Keratinocyte (primary cell): ENCODE measurements at regions not wholly inside any gene's neighbourhood (a gene's known extent, or its start where the extent isn't known, plus 50 kb on each side); places are given as distances from the start of the nearest gene placed in this dataset.

Experiments used
- DNase-seq: peaks from one replicate; pipeline ENCODE4 v3.0.0-alpha.2; 2011; ENCODE audit warnings: low read depth, missing footprints, low spot score
- FAIRE-seq: peaks from 2 replicates; lab custom pipeline; 2011; peaks lifted over from hg19 to GRCh38; lab: Jason Lieb, UNC
- H2AFZ ChIP-seq: 2 replicates; pipeline ENCODE4 v1.6.0; 2012; ENCODE audit warnings: low read length, control low read depth, inconsistent platforms; ENCODE audit not compliant: control insufficient read depth
- H3K27ac ChIP-seq: 2 replicates; pipeline ENCODE4 v1.5.1; 2011; ENCODE audit warnings: low read length; ENCODE audit not compliant: control insufficient read depth, insufficient read depth
- H3K27me3 ChIP-seq: 3 replicates; pipeline ENCODE4 v1.6.0; 2011; ENCODE audit warnings: low read length; ENCODE audit not compliant: control insufficient read depth, insufficient read depth; ENCODE audit errors: extremely low read depth
- H3K36me3 ChIP-seq, 2 experiments: 2 replicates in 1 of 2; 3 replicates in 1 of 2; pipeline ENCODE4 v1.5.1; 2011; ENCODE audit warnings: low read length in 2 of 2, mild to moderate bottlenecking in 1 of 2; ENCODE audit not compliant: control insufficient read depth in 2 of 2, insufficient read depth in 2 of 2; ENCODE audit errors: extremely low read depth in 1 of 2
- H3K4me1 ChIP-seq: 3 replicates; pipeline ENCODE4 v1.5.1; 2011; ENCODE audit warnings: low read length; ENCODE audit not compliant: control insufficient read depth, insufficient read depth; ENCODE audit errors: extremely low read depth
- H3K4me2 ChIP-seq: 3 replicates; pipeline ENCODE4 v1.6.0; 2011; ENCODE audit warnings: low read depth, low read length; ENCODE audit not compliant: control insufficient read depth, insufficient read depth; ENCODE audit errors: extremely low read depth
- H3K4me3 ChIP-seq, 3 experiments: fragments of 200-600 bp in 1 of 3; sonication (generic) in 1 of 3; 2 replicates in 2 of 3; 3 replicates in 1 of 3; pipeline ENCODE4 v1.5.1; 2011 to 2016; ENCODE audit warnings: low read length in 3 of 3, mild to moderate bottlenecking in 3 of 3, control low read depth in 2 of 3, inconsistent platforms in 1 of 3, low read depth in 1 of 3, mixed read lengths in 1 of 3, mixed run types in 1 of 3, moderate library complexity in 1 of 3; ENCODE audit not compliant: control insufficient read depth in 2 of 3, insufficient read depth in 2 of 3; ENCODE audit errors: extremely low read depth in 1 of 3
- H3K79me2 ChIP-seq: 2 replicates; pipeline ENCODE4 v1.6.0; 2012; ENCODE audit warnings: low read length; ENCODE audit not compliant: control insufficient read depth, insufficient read depth
- H3K9ac ChIP-seq: 3 replicates; pipeline ENCODE4 v1.6.0; 2011; ENCODE audit warnings: low read length; ENCODE audit not compliant: control insufficient read depth, insufficient read depth; ENCODE audit errors: extremely low read depth
- H3K9me1 ChIP-seq: 3 replicates; pipeline ENCODE4 v1.6.0; 2011; ENCODE audit warnings: low read length; ENCODE audit not compliant: control insufficient read depth, insufficient read depth; ENCODE audit errors: extremely low read depth
- H3K9me3 ChIP-seq: 2 replicates; pipeline ENCODE4 v1.5.1; 2012; ENCODE audit warnings: low read depth, low read length; ENCODE audit not compliant: control insufficient read depth
- H4K20me1 ChIP-seq: 3 replicates; pipeline ENCODE4 v1.6.0; 2011; ENCODE audit warnings: low read length; ENCODE audit not compliant: control insufficient read depth, insufficient read depth; ENCODE audit errors: extremely low read depth
- CTCF ChIP-seq, 3 experiments: IDR thresholded peaks in 1 of 3; conservative IDR thresholded peaks in 1 of 3; optimal IDR thresholded peaks in 1 of 3; 2 replicates in 2 of 3; 3 replicates in 1 of 3; pipeline versions ENCODE3 to v1.5.1; 2011; ENCODE audit warnings: low read length in 3 of 3, mild to moderate bottlenecking in 3 of 3, moderate library complexity in 2 of 3, control low read depth in 1 of 3, inconsistent platforms in 1 of 3; ENCODE audit not compliant: insufficient read depth in 2 of 3; ENCODE audit errors: extremely low read depth in 1 of 3
- EZH2 ChIP-seq: IDR thresholded peaks from one replicate; pipeline ENCODE4 v1.6.1; 2012; ENCODE audit warnings: inconsistent platforms, mild to moderate bottlenecking, low read length, moderate library complexity
- dilution Hi-C: fragments of 300-500 bp; cut with MboI; formaldehyde crosslinking; loops from one replicate; pipeline ENCODE4 v1.7.0; 2020; ENCODE audit warnings: low sequenced_read_pairs; ENCODE audit not compliant: extremely low pct_ligation_motif_present

GRCh38 chr14:101276309-101277091 is 284.8 kb upstream of the DIO3 start:
- no peak for TF ChIP-seq EZH2
- H3K4me3 ChIP-seq, result no peak overlapping the region
- no peaks in the 10 kb centered on the region for H3K9me1 ChIP-seq
- no peaks in the 10 kb centered on the region for H3K4me1 ChIP-seq
- H3K79me2 ChIP-seq, result no peaks in the 10 kb centered on the region
- no peaks in the 10 kb centered on the region for H3K36me3 ChIP-seq
- no peaks in the 10 kb centered on the region for H3K9me3 ChIP-seq
- H3K4me2 ChIP-seq, result no peak overlapping the region
- FAIRE-seq, result no peak
- no peak overlapping the region for H3K9ac ChIP-seq
- H3K27me3 ChIP-seq, result no peaks in the 10 kb centered on the region
- no peaks in the 10 kb centered on the region for H4K20me1 ChIP-seq
- dilution Hi-C loops, result no loop called here
- H2AFZ ChIP-seq, result no peak overlapping the region
- DNase-seq, result no peak
- no peak overlapping the region for H3K27ac ChIP-seq

DNA sequence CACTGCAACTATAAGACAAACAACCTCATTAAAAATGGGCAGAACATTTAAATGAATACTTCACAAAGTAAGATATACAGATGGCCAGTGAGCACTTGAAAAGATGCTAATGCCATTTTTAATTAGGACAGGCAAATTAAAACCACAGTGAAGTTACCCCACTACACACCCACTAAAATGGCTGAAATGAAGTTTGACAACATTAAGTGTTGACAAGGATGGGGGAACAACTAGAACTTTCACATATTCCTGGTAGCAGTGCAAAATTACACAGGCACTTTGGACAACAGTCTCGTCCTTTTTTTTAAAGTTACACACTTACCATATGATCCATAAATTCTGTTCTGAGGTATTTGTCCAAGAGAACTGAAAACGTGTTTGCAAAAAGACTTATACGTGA is 278.9 kb upstream of the DIO3 start:
- Histone ChIP-seq H3K4me2 (no peak overlapping the region), H3K4me3 (no peak overlapping the region), H3K9me3 (peaks cover 6% of the 10 kb centered on the region), H3K27ac (no peak overlapping the region), H3K79me2 (no peaks in the 10 kb centered on the region), H3K36me3 (no peaks in the 10 kb centered on the region), H3K9me1 (no peaks in the 10 kb centered on the region), H2AFZ (no peak overlapping the region), H3K4me1 (no peaks in the 10 kb centered on the region), H3K27me3 (no peaks in the 10 kb centered on the region), H3K9ac (no peak overlapping the region), H4K20me1 (no peaks in the 10 kb centered on the region)
- DNase-seq (no peak), FAIRE-seq (no peak)
- dilution Hi-C loops, result no loop called here
- TF ChIP-seq EZH2, result no peak
- TF ChIP-seq CTCF (optimal IDR thresholded peaks at IDR 0.05 in 1 of 3, IDR thresholded peaks at IDR 0.05 in 1 of 3, conservative IDR thresholded peaks at IDR 0.05 in 1 of 3; ENCODE audit: extremely low read depth in 1 of 3, insufficient read depth in 2 of 3, low read length in 3 of 3), result no peak

- H3K36me3 ChIP-seq, result no peaks in the 10 kb centered on the region
- H3K9ac ChIP-seq, result no peak overlapping the region
- H4K20me1 ChIP-seq, result no peaks in the 10 kb centered on the region
- no peaks in the 10 kb centered on the region for H3K4me1 ChIP-seq
- no peak for FAIRE-seq
- peaks cover 12% of the 10 kb centered on the region for H3K9me3 ChIP-seq
- no peak overlapping the region for H3K4me3 ChIP-seq
- H3K4me2 ChIP-seq, result no peak overlapping the region
- dilution Hi-C loops, result no loop called here
- no peak overlapping the region for H3K27ac ChIP-seq
- no peaks in the 10 kb centered on the region for H3K9me1 ChIP-seq
- no peaks in the 10 kb centered on the region for H3K79me2 ChIP-seq
- DNase-seq, result no peak
- no peaks in the 10 kb centered on the region for H3K27me3 ChIP-seq
- no peak for TF ChIP-seq EZH2
- TF ChIP-seq CTCF (optimal IDR thresholded peaks at IDR 0.05 in 1 of 3, IDR thresholded peaks at IDR 0.05 in 1 of 3, conservative IDR thresholded peaks at IDR 0.05 in 1 of 3; ENCODE audit: extremely low read depth in 1 of 3, insufficient read depth in 2 of 3, low read length in 3 of 3), result no peak
- no peak overlapping the region for H2AFZ ChIP-seq
These were observed 276.6 kb upstream of the DIO3 start for GRCh38 chr14:101284711-101285110.
